ENCODE measurements at regions not wholly inside any gene's neighbourhood (a gene's known extent, or its start where the extent isn't known, plus 50 kb on each side); places are given as distances from the start of the nearest gene placed in this dataset.

DNA sequence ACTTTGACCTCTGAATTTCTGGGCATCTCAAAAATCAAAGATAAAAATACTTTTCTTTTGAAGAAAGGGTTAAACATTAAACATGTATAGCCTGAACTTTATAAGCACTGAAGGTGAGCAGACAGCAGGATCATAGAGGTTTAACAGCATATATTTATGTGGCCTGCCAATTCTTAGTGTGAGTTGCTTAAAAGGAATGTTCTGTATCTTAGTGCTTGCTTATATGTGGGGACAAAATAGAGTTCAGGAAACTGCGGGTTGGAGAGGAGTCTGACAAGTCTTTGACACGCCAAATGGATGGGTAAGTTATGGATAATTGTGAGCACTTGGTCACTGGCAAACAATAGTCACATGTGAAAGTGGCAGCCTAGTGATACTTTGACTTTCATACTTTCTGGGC is 1419.4 kb upstream of the SPRY2 start:
- DNase-seq (ENCODE audit: low read depth in 1 of 2, low spot score in 1 of 2) (no peak), FAIRE-seq (no peak), ATAC-seq (no peak)
- Histone ChIP-seq H3K4me3 (no peak overlapping the region), H3K4me2 (no peak overlapping the region), H3K9me3 (no peaks in the 10 kb centered on the region), H3K27ac (no peak overlapping the region), H3K4me1 (no peaks in the 10 kb centered on the region)
- 7% methylated on average over 2 of the region's 2 CpGs for WGBS (ENCODE audit: missing lambda C conversion rate)
- ChIA-PET POLR2A (no interaction called here), CTCF (no interaction called here)
- TF ChIP-seq SREBF2 (IDR thresholded peaks at IDR 0.05) (no peak), POLR2A (IDR thresholded peaks at IDR 0.05; ENCODE audit: low read length) (no peak), FOSL2 (IDR thresholded peaks at IDR 0.05) (no peak), FOSL2 (CRISPR knock-in tag; IDR thresholded peaks at IDR 0.05) (no peak), RCOR1 (IDR thresholded peaks at IDR 0.05; ENCODE audit: low read depth, low read length) (no peak), GATA3 (IDR thresholded peaks at IDR 0.05; ENCODE audit: borderline replicate concordance) (no peak), EHF (CRISPR knock-in tag; IDR thresholded peaks at IDR 0.05) (no peak), ZC3H11A (IDR thresholded peaks at IDR 0.05) (no peak), NPAS2 (CRISPR knock-in tag; IDR thresholded peaks at IDR 0.05; ENCODE audit: borderline replicate concordance) (no peak), HEYL (CRISPR knock-in tag; IDR thresholded peaks at IDR 0.05) (no peak), HOXA7 (CRISPR knock-in tag; IDR thresholded peaks at IDR 0.05) (no peak), CBX8 (IDR thresholded peaks at IDR 0.05) (no peak)
- TF ChIP-seq, protein P1, sequence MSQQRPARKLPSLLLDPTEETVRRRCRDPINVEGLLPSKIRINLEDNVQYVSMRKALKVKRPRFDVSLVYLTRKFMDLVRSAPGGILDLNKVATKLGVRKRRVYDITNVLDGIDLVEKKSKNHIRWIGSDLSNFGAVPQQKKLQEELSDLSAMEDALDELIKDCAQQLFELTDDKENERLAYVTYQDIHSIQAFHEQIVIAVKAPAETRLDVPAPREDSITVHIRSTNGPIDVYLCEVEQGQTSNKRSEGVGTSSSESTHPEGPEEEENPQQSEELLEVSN (IDR thresholded peaks at IDR 0.05; ENCODE audit: borderline replicate concordance, low read depth): no peak
- TF ChIP-seq, protein P2, sequence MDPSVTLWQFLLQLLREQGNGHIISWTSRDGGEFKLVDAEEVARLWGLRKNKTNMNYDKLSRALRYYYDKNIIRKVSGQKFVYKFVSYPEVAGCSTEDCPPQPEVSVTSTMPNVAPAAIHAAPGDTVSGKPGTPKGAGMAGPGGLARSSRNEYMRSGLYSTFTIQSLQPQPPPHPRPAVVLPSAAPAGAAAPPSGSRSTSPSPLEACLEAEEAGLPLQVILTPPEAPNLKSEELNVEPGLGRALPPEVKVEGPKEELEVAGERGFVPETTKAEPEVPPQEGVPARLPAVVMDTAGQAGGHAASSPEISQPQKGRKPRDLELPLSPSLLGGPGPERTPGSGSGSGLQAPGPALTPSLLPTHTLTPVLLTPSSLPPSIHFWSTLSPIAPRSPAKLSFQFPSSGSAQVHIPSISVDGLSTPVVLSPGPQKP (IDR thresholded peaks at IDR 0.05; ENCODE audit: low read depth, low read length): no peak
- TF ChIP-seq, protein P3, sequence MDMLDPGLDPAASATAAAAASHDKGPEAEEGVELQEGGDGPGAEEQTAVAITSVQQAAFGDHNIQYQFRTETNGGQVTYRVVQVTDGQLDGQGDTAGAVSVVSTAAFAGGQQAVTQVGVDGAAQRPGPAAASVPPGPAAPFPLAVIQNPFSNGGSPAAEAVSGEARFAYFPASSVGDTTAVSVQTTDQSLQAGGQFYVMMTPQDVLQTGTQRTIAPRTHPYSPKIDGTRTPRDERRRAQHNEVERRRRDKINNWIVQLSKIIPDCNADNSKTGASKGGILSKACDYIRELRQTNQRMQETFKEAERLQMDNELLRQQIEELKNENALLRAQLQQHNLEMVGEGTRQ (IDR thresholded peaks at IDR 0.05): no peak
- TF ChIP-seq, protein P4, sequence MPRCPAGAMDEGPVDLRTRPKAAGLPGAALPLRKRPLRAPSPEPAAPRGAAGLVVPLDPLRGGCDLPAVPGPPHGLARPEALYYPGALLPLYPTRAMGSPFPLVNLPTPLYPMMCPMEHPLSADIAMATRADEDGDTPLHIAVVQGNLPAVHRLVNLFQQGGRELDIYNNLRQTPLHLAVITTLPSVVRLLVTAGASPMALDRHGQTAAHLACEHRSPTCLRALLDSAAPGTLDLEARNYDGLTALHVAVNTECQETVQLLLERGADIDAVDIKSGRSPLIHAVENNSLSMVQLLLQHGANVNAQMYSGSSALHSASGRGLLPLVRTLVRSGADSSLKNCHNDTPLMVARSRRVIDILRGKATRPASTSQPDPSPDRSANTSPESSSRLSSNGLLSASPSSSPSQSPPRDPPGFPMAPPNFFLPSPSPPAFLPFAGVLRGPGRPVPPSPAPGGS (IDR thresholded peaks at IDR 0.05): no peak
- TF ChIP-seq, protein P5, sequence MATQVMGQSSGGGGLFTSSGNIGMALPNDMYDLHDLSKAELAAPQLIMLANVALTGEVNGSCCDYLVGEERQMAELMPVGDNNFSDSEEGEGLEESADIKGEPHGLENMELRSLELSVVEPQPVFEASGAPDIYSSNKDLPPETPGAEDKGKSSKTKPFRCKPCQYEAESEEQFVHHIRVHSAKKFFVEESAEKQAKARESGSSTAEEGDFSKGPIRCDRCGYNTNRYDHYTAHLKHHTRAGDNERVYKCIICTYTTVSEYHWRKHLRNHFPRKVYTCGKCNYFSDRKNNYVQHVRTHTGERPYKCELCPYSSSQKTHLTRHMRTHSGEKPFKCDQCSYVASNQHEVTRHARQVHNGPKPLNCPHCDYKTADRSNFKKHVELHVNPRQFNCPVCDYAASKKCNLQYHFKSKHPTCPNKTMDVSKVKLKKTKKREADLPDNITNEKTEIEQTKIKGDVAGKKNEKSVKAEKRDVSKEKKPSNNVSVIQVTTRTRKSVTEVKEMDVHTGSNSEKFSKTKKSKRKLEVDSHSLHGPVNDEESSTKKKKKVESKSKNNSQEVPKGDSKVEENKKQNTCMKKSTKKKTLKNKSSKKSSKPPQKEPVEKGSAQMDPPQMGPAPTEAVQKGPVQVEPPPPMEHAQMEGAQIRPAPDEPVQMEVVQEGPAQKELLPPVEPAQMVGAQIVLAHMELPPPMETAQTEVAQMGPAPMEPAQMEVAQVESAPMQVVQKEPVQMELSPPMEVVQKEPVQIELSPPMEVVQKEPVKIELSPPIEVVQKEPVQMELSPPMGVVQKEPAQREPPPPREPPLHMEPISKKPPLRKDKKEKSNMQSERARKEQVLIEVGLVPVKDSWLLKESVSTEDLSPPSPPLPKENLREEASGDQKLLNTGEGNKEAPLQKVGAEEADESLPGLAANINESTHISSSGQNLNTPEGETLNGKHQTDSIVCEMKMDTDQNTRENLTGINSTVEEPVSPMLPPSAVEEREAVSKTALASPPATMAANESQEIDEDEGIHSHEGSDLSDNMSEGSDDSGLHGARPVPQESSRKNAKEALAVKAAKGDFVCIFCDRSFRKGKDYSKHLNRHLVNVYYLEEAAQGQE (IDR thresholded peaks at IDR 0.05): no peak

DNA sequence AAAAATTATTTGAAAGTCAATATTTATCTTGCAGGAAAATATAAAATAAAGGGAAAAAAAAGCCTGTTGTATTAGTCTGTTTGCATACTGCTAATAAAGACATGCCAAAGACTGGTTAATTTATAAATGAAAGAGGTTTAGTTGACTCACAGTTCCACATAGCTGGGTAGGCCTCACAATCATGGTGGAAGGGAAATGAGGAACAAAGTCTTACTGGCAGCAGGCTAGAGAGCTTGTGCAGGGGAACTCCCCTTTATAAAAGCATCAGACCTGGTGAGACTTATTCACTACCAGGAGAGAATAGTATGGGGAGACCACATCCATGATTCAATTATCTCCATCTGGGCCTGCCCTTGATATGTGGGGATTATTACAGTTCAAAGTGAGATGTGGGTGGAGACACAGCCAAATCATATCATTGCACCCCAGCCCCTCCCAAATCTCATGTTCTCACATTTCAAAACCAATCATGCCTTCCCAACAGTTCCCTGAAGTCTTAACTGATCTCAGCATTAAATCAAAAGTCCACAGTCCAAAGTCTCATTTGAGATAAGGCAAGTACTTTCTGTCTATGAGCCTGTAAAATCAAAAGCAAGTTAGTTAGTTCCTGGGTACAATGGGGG is 1416.5 kb upstream of the SPRY2 start:
- FAIRE-seq (no peak), ATAC-seq (no peak), DNase-seq (ENCODE audit: low read depth in 1 of 2, low spot score in 1 of 2) (no peak)
- TF ChIP-seq EHF (CRISPR knock-in tag; IDR thresholded peaks at IDR 0.05) (no peak), POLR2AphosphoS2 (conservative IDR thresholded peaks at IDR 0.05; ENCODE audit: low read length) (no peak), RFX5 (IDR thresholded peaks at IDR 0.05) (no peak), TP53 (CRISPR knock-in tag; IDR thresholded peaks at IDR 0.05) (no peak), RAD21 (conservative IDR thresholded peaks at IDR 0.05 in 1 of 2, IDR thresholded peaks at IDR 0.05 in 1 of 2) (no peak), JUNB (IDR thresholded peaks at IDR 0.05) (no peak), ZSCAN20 (CRISPR knock-in tag; IDR thresholded peaks at IDR 0.05) (no peak), NFE2L2 (conservative IDR thresholded peaks at IDR 0.05; ENCODE audit: low read length) (no peak), CHD4 (IDR thresholded peaks at IDR 0.05; ENCODE audit: borderline replicate concordance) (no peak), NPAS2 (CRISPR knock-in tag; IDR thresholded peaks at IDR 0.05; ENCODE audit: borderline replicate concordance) (no peak), TFCP2L1 (CRISPR knock-in tag; IDR thresholded peaks at IDR 0.05) (no peak), ZNF302 (CRISPR knock-in tag; IDR thresholded peaks at IDR 0.05) (no peak), HDAC2 (IDR thresholded peaks at IDR 0.05) (no peak)
- TF ChIP-seq, protein P1 (IDR thresholded peaks at IDR 0.05; ENCODE audit: borderline replicate concordance, low read depth): no peak
- TF ChIP-seq, protein P2 (IDR thresholded peaks at IDR 0.05; ENCODE audit: low read depth, low read length): no peak
- Histone ChIP-seq H3K9me3 (no peaks in the 10 kb centered on the region), H3K27ac (no peak overlapping the region), H3K4me3 (no peak overlapping the region), H3K4me2 (no peak overlapping the region), H3K4me1 (no peaks in the 10 kb centered on the region)
- POLR2A ChIA-PET: no interaction called here
- CTCF ChIA-PET: no interaction called here

All from A549 (cell line).